ENCODE measurements at regions not wholly inside any gene's neighbourhood (a gene's known extent, or its start where the extent isn't known, plus 50 kb on each side); places are given as distances from the start of the nearest gene placed in this dataset.

DNA sequence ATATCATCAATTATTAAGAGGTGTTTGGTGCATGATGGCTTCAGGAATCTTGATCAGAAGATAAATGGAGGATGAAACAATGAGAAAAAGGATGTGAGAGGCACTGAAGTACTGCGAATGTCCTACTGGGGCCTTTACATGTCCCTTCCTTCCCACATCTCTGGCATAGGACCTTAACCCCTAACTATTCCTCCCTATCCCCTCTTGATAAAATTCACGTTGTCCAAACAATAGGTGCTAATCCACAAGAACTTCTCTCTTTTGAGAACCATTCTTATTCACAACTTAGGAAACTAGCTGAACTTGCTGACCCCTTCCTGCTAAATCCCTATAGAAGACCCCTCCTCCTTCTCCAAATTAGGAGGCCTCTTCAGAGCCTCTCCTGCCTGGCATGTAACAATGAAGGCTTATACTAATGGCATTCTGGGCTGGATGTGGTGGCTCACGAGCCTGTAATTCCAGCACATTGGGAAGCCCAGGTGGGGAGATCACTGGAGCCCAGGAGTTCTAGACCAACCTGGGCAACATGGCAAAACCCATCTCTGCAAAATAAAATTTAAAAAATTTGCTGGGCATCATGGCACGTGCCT, 276.5 kb upstream of the SMARCA2 start:
- no peaks in the 10 kb centered on the region for H4K20me1 ChIP-seq (ENCODE audit: control insufficient read depth, extremely low read depth, insufficient read depth, low read length)
- no peaks in the 10 kb centered on the region for H3K27me3 ChIP-seq (ENCODE audit: control insufficient read depth, extremely low read depth, insufficient read depth, low read length)
- no peak for DNase-seq (ENCODE audit: low read depth, low spot score)
- H3K4me2 ChIP-seq (ENCODE audit: control insufficient read depth, extremely low read depth, insufficient read depth, low read depth, low read length) = no peak overlapping the region
- H3K27ac ChIP-seq (ENCODE audit: control insufficient read depth, insufficient read depth, low read length) = no peak overlapping the region
- H3K4me3 ChIP-seq (ENCODE audit: control insufficient read depth in 2 of 3, extremely low read depth in 1 of 3, insufficient read depth in 2 of 3, low read depth in 1 of 3, low read length in 3 of 3) = no peak overlapping the region
- H3K36me3 ChIP-seq (ENCODE audit: control insufficient read depth in 2 of 2, extremely low read depth in 1 of 2, insufficient read depth in 2 of 2, low read length in 2 of 2) = no peaks in the 10 kb centered on the region
- H3K9me1 ChIP-seq (ENCODE audit: control insufficient read depth, extremely low read depth, insufficient read depth, low read length) = no peaks in the 10 kb centered on the region
- no peaks in the 10 kb centered on the region for H3K4me1 ChIP-seq (ENCODE audit: control insufficient read depth, extremely low read depth, insufficient read depth, low read length)
- no peaks in the 10 kb centered on the region for H3K79me2 ChIP-seq (ENCODE audit: control insufficient read depth, insufficient read depth, low read length)
- no peak for FAIRE-seq
- no peak overlapping the region for H3K9ac ChIP-seq (ENCODE audit: control insufficient read depth, extremely low read depth, insufficient read depth, low read length)
- no peak overlapping the region for H2AFZ ChIP-seq (ENCODE audit: control insufficient read depth, low read length)
- dilution Hi-C loops (cut with MboI; ENCODE audit: extremely low pct_ligation_motif_present, low sequenced_read_pairs) = no loop called here
- no peaks in the 10 kb centered on the region for H3K9me3 ChIP-seq (ENCODE audit: control insufficient read depth, low read depth, low read length)
- TF ChIP-seq CTCF (optimal IDR thresholded peaks at IDR 0.05 in 1 of 3, IDR thresholded peaks at IDR 0.05 in 1 of 3, conservative IDR thresholded peaks at IDR 0.05 in 1 of 3; ENCODE audit: extremely low read depth in 1 of 3, insufficient read depth in 2 of 3, low read length in 3 of 3) (no peak), EZH2 (IDR thresholded peaks at IDR 0.05; ENCODE audit: low read length) (no peak)

- Histone ChIP-seq H3K27ac (ENCODE audit: control insufficient read depth, insufficient read depth, low read length) (no peak overlapping the region), H3K9ac (ENCODE audit: control insufficient read depth, extremely low read depth, insufficient read depth, low read length) (no peak overlapping the region), H3K9me1 (ENCODE audit: control insufficient read depth, extremely low read depth, insufficient read depth, low read length) (no peaks in the 10 kb centered on the region), H3K79me2 (ENCODE audit: control insufficient read depth, insufficient read depth, low read length) (no peaks in the 10 kb centered on the region), H3K36me3 (ENCODE audit: control insufficient read depth in 2 of 2, extremely low read depth in 1 of 2, insufficient read depth in 2 of 2, low read length in 2 of 2) (no peaks in the 10 kb centered on the region), H3K9me3 (ENCODE audit: control insufficient read depth, low read depth, low read length) (no peaks in the 10 kb centered on the region), H3K4me2 (ENCODE audit: control insufficient read depth, extremely low read depth, insufficient read depth, low read depth, low read length) (no peak overlapping the region), H3K27me3 (ENCODE audit: control insufficient read depth, extremely low read depth, insufficient read depth, low read length) (no peaks in the 10 kb centered on the region), H2AFZ (ENCODE audit: control insufficient read depth, low read length) (no peak overlapping the region), H3K4me1 (ENCODE audit: control insufficient read depth, extremely low read depth, insufficient read depth, low read length) (no peaks in the 10 kb centered on the region), H3K4me3 (ENCODE audit: control insufficient read depth in 2 of 3, extremely low read depth in 1 of 3, insufficient read depth in 2 of 3, low read depth in 1 of 3, low read length in 3 of 3) (no peak overlapping the region), H4K20me1 (ENCODE audit: control insufficient read depth, extremely low read depth, insufficient read depth, low read length) (no peaks in the 10 kb centered on the region)
- TF ChIP-seq EZH2 (IDR thresholded peaks at IDR 0.05; ENCODE audit: low read length) (no peak), CTCF (optimal IDR thresholded peaks at IDR 0.05 in 1 of 3, IDR thresholded peaks at IDR 0.05 in 1 of 3, conservative IDR thresholded peaks at IDR 0.05 in 1 of 3; ENCODE audit: extremely low read depth in 1 of 3, insufficient read depth in 2 of 3, low read length in 3 of 3) (no peak)
- dilution Hi-C loops (cut with MboI; ENCODE audit: extremely low pct_ligation_motif_present, low sequenced_read_pairs) = no loop called here
- no peak for FAIRE-seq
- no peak for DNase-seq (ENCODE audit: low read depth, low spot score)
Measured at GRCh38 chr9:1743121-1743960, 271.8 kb upstream of the SMARCA2 start.
